SK-N-MC (cell line): ENCODE measurements at regions not wholly inside any gene's neighbourhood (a gene's known extent, or its start where the extent isn't known, plus 50 kb on each side); places are given as distances from the start of the nearest gene placed in this dataset.
A peak's percentile ranks its signal among the peaks of the same experiment; 100 is the strongest.

Experiments
- DNase-seq: peaks from one replicate; pipeline ENCODE4 v3.0.0-alpha.2; 2011; ENCODE audit warnings: low read depth, low spot score
- H3K27ac ChIP-seq: fragments of 200-600 bp; sonication (generic); 2 replicates; pipeline ENCODE4 v1.5.1; 2016; ENCODE audit warnings: mixed run types
- H3K36me3 ChIP-seq: fragments of 200-600 bp; sonication (generic); 2 replicates; pipeline ENCODE4 v1.6.1; 2017; ENCODE audit warnings: antibody characterized with exemption, low read length, mixed read lengths; ENCODE audit not compliant: insufficient read depth
- H3K4me3 ChIP-seq: fragments of 200-600 bp; sonication (generic); 2 replicates; pipeline ENCODE4 v1.5.1; 2016
- H3K9ac ChIP-seq: fragments of 200-600 bp; sonication (generic); 2 replicates; pipeline ENCODE4 v1.8.0; 2017; ENCODE audit warnings: mixed run types, mixed read lengths; ENCODE audit not compliant: insufficient read length
- H3K9me3 ChIP-seq: fragments of 200-600 bp; sonication (generic); 2 replicates; pipeline ENCODE4 v1.6.1; 2017; ENCODE audit warnings: low read depth, mild to moderate bottlenecking, antibody characterized with exemption, low read length, moderate library complexity, mixed read lengths
- EZH2 ChIP-seq: fragments of 200-600 bp; sonication (generic); IDR thresholded peaks from one replicate; pipeline ENCODE4 v1.6.1; 2017; ENCODE audit warnings: antibody characterized with exemption
- FOXP2 ChIP-seq: optimal IDR thresholded peaks from 2 replicates; pipeline ENCODE3; 2011; ENCODE audit warnings: mild to moderate bottlenecking, moderate library complexity; ENCODE audit not compliant: insufficient read depth; ENCODE audit errors: extremely low read length, control extremely low read depth
- POLR2AphosphoS5 ChIP-seq: IDR thresholded peaks from 2 replicates; pipeline ENCODE4 v1.6.1; 2012; ENCODE audit warnings: mild to moderate bottlenecking, low read depth, low read length, borderline replicate concordance

GRCh38 chr5:82850393-82850792 lies 226.8 kb downstream of the TMEM167A start:
- no peak overlapping the region for H3K9ac ChIP-seq
- DNase-seq, result no peak
- H3K36me3 ChIP-seq, result no peaks in the 10 kb centered on the region
- H3K27ac ChIP-seq, result no peak overlapping the region
- H3K9me3 ChIP-seq, result no peaks in the 10 kb centered on the region
- no peak overlapping the region for H3K4me3 ChIP-seq
- TF ChIP-seq FOXP2, result no peak
- no peak for TF ChIP-seq POLR2AphosphoS5
- no peak for TF ChIP-seq EZH2

- Histone ChIP-seq H3K9me3 (no peaks in the 10 kb centered on the region), H3K4me3 (no peak overlapping the region), H3K9ac (no peak overlapping the region), H3K27ac (no peak overlapping the region), H3K36me3 (no peaks in the 10 kb centered on the region)
- TF ChIP-seq EZH2, result no peak
- no peak for TF ChIP-seq POLR2AphosphoS5
- TF ChIP-seq FOXP2, result no peak
- DNase-seq, result no peak
Observed at GRCh38 chr5:82849885-82850284, 227.3 kb downstream of the TMEM167A start.

GRCh38 chr5:82847562-82847961 lies 229.6 kb downstream of the TMEM167A start:
- H3K9ac ChIP-seq, result no peak overlapping the region
- DNase-seq, result no peak

GRCh38 chr5:82839881-82840280 lies 237.3 kb downstream of the TMEM167A start:
- Histone ChIP-seq H3K36me3 (no peaks in the 10 kb centered on the region), H3K9me3 (peaks cover 3% of the 10 kb centered on the region; the same call in 1 of the 2 replicates), H3K9ac (no peak overlapping the region), H3K4me3 (no peak overlapping the region), H3K27ac (no peak overlapping the region)
- no peak for DNase-seq
- TF ChIP-seq EZH2, result no peak
- TF ChIP-seq FOXP2, result no peak
- no peak for TF ChIP-seq POLR2AphosphoS5

More at GRCh38 chr5:82847562-82847961, 229.6 kb downstream of the TMEM167A start:
- H3K9me3 ChIP-seq, result no peaks in the 10 kb centered on the region
- TF ChIP-seq EZH2 (no peak), FOXP2 (no peak), POLR2AphosphoS5 (no peak)
- no peak overlapping the region for H3K4me3 ChIP-seq
- no peak overlapping the region for H3K27ac ChIP-seq
- H3K36me3 ChIP-seq, result no peaks in the 10 kb centered on the region

GRCh38 chr5:82835488-82835887 lies 241.7 kb downstream of the TMEM167A start:
- Histone ChIP-seq H3K27ac (no peak overlapping the region), H3K4me3 (no peak overlapping the region), H3K9me3 (peaks cover 3% of the 10 kb centered on the region; the same call in 1 of the 2 replicates), H3K9ac (no peak overlapping the region), H3K36me3 (no peaks in the 10 kb centered on the region)
- no peak for TF ChIP-seq POLR2AphosphoS5
- TF ChIP-seq FOXP2, result no peak
- no peak for TF ChIP-seq EZH2
- no peak for DNase-seq

GRCh38 chr5:82834151-82834550 lies 243.0 kb downstream of the TMEM167A start:
- Histone ChIP-seq H3K27ac (peak overlapping the region; percentile 86), H3K36me3 (no peaks in the 10 kb centered on the region), H3K9ac (no peak overlapping the region), H3K4me3 (peak overlapping the region; percentile 44; the same call in 1 of the 2 replicates), H3K9me3 (peaks cover 3% of the 10 kb centered on the region; the same call in 1 of the 2 replicates)
- peak; percentile 98 for DNase-seq
- no peak for TF ChIP-seq EZH2
- TF ChIP-seq FOXP2, result peak; percentile 78
- TF ChIP-seq POLR2AphosphoS5, result peak; percentile 12; the same call in 1 of the 2 replicates

- no peak for DNase-seq
- peaks cover 3% of the 10 kb centered on the region; the same call in 1 of the 2 replicates for H3K9me3 ChIP-seq
- no peaks in the 10 kb centered on the region for H3K36me3 ChIP-seq
- peak overlapping the region; percentile 29 for H3K4me3 ChIP-seq
- no peak for TF ChIP-seq POLR2AphosphoS5
- no peak for TF ChIP-seq FOXP2
- no peak for TF ChIP-seq EZH2
- no peak overlapping the region for H3K9ac ChIP-seq
- peak overlapping the region; percentile 86 for H3K27ac ChIP-seq
Observed at GRCh38 chr5:82833277-82833676, 243.9 kb downstream of the TMEM167A start.

- Histone ChIP-seq H3K4me3 (peak overlapping the region; percentile 29; the same call in 1 of the 2 replicates), H3K9ac (no peak overlapping the region), H3K27ac (peak overlapping the region; percentile 86), H3K9me3 (peaks cover 3% of the 10 kb centered on the region; the same call in 1 of the 2 replicates), H3K36me3 (no peaks in the 10 kb centered on the region)
- DNase-seq, result no peak
- TF ChIP-seq POLR2AphosphoS5, result no peak
Observed at GRCh38 chr5:82832445-82832844, 244.7 kb downstream of the TMEM167A start.

- Histone ChIP-seq H3K9ac (no peak overlapping the region), H3K9me3 (no peaks in the 10 kb centered on the region), H3K4me3 (no peak overlapping the region), H3K36me3 (no peaks in the 10 kb centered on the region), H3K27ac (no peak overlapping the region)
- DNase-seq, result no peak
- TF ChIP-seq EZH2, result no peak
- TF ChIP-seq POLR2AphosphoS5, result no peak
- TF ChIP-seq FOXP2, result no peak
Observed at GRCh38 chr5:82828211-82828610, 249.0 kb downstream of the TMEM167A start.

- Histone ChIP-seq H3K9me3 (no peaks in the 10 kb centered on the region), H3K27ac (no peak overlapping the region), H3K4me3 (no peak overlapping the region), H3K9ac (no peak overlapping the region), H3K36me3 (no peaks in the 10 kb centered on the region)
- no peak for DNase-seq
- no peak for TF ChIP-seq POLR2AphosphoS5
Observed at GRCh38 chr5:82827651-82828050, 249.5 kb downstream of the TMEM167A start.
